ENCODE measurements at regions not wholly inside any gene's neighbourhood (a gene's known extent, or its start where the extent isn't known, plus 50 kb on each side); places are given as distances from the start of the nearest gene placed in this dataset.

DNA sequence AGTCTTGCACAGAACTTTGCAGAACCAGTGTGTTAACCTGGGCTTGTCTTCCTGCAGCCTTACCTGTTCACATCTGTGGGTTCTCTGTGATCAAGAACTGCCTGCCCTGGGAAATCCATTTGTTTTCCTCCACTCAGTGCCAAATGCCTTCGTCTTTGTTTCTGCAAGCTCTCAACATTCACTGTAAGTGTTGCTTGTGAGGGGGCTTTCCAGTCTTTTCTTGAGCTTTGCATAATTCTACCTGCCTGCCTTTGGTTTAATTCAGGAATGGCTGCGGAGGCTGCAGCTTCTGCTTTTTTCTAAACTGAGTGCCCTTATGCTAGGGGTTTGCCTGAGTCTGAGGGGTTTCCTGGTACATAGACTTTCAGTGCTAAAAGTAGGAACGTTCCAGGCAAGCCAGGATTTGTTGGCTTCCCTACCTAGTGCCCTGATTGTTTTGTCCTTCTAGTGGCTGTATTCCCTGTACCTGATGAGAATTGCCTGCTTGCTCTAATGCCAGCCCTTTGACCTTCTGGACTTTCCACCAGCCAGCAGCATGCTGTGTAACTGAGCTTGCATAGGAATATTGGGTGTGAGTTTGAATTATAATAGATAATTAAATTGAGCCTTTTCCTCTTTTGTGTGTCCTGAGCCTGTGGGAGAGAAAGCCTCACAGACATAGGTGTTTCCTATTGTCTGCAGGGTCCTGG lies 96.6 kb upstream of the CLSTN2 start:
- Histone ChIP-seq H3K4me1 (no peaks in the 10 kb centered on the region), H3K27ac (no peak overlapping the region), H3K9me3 (no peaks in the 10 kb centered on the region), H3K4me3 (no peak overlapping the region), H3K27me3 (no peaks in the 10 kb centered on the region), H3K36me3 (no peaks in the 10 kb centered on the region)
- no peak for DNase-seq (ENCODE audit: low spot score in 2 of 2)
- intact Hi-C loops (cut with DNase I) = no loop called here
- TF ChIP-seq, protein P1, sequence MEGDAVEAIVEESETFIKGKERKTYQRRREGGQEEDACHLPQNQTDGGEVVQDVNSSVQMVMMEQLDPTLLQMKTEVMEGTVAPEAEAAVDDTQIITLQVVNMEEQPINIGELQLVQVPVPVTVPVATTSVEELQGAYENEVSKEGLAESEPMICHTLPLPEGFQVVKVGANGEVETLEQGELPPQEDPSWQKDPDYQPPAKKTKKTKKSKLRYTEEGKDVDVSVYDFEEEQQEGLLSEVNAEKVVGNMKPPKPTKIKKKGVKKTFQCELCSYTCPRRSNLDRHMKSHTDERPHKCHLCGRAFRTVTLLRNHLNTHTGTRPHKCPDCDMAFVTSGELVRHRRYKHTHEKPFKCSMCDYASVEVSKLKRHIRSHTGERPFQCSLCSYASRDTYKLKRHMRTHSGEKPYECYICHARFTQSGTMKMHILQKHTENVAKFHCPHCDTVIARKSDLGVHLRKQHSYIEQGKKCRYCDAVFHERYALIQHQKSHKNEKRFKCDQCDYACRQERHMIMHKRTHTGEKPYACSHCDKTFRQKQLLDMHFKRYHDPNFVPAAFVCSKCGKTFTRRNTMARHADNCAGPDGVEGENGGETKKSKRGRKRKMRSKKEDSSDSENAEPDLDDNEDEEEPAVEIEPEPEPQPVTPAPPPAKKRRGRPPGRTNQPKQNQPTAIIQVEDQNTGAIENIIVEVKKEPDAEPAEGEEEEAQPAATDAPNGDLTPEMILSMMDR (IDR thresholded peaks at IDR 0.05) = no peak

DNA sequence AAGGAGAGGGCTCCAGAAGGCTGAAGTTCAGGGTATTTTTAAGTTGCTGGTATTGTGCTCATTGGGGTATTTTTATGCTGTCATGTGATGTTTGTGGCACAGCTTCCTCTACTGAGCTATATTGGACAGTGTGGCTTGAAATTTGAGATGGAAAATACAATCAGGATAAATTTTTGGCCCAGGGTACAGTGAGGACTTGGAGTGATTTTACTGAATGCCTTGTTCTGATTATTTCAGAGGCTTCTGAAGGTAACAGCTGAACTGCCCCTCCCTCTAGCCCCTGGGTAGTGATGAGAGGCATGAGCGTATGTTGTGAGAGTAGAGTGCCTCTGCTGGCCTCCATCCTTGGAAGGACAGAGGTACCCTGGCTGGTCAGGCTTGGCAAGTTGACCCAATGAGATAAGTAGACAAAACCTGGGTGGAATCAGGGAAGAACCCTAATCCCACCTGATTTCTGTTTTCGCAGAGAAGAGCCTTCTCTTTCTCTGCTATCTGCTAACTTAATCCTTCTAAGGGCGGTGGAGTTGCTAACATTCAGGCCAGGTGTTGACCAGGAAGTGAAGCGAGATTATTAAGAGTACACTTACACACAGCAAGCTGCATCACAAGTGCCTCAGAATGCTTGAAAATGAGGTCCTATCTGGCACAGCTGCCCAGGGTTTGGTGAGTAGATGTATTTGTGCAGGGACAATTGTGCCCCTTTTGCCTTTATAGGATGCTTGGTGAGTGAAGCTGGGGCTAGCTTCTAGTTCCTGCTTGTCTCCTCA lies 98.1 kb upstream of the CLSTN2 start:
- intact Hi-C loops (cut with DNase I) = no loop called here
- Histone ChIP-seq H3K4me1 (no peaks in the 10 kb centered on the region), H3K27ac (no peak overlapping the region), H3K27me3 (no peaks in the 10 kb centered on the region), H3K4me3 (no peak overlapping the region), H3K36me3 (no peaks in the 10 kb centered on the region), H3K9me3 (no peaks in the 10 kb centered on the region)
- TF ChIP-seq, protein P1 (IDR thresholded peaks at IDR 0.05) = no peak
- DNase-seq (ENCODE audit: low spot score in 2 of 2) = no peak

DNA sequence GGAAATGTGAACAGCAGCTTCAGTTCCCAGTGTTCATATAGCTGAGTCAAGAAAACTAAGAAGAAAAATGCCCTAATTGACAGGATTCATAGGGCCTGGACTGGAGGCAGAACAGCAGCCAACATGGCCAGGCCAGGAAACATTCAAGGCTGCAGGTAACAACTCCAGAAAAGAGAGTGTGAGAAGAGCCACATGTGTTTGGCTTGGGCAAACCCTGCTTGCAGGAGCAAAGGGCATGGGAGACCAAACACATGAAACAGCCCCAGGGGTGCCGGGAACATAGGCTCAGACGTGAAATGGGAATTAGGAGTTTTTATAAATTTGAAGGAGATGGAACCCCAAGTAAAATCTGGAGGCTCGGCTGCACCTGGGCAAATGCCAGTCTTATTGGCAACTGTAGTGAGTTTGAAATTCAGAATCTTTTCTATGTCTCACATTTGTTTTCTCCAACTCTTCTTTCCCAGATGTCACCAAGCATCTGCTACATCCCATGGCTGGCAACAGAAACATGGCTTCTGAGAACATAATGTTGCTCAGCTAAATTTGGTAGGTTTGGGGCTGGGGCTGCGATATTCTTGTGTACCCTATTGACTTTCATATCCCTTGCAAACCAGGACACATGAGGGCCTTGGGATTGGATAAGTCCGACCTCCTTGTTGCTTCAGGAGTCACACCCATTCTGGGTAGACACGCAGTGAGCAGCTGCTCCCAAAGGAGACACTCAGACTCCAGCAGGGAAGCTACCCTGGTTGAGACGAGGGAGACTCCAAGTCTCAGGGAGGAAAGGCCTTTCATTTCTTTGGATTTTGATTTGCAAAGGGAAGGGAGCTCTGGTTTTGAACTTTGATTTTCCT lies 98.9 kb upstream of the CLSTN2 start:
- Histone ChIP-seq H3K4me3 (no peak overlapping the region), H3K4me1 (no peaks in the 10 kb centered on the region), H3K27ac (no peak overlapping the region), H3K9me3 (no peaks in the 10 kb centered on the region), H3K27me3 (no peaks in the 10 kb centered on the region), H3K36me3 (no peaks in the 10 kb centered on the region)
- TF ChIP-seq, protein P1 (IDR thresholded peaks at IDR 0.05) = no peak
- intact Hi-C loops (cut with DNase I) = no loop called here
- DNase-seq (ENCODE audit: low spot score in 2 of 2) = no peak

DNA sequence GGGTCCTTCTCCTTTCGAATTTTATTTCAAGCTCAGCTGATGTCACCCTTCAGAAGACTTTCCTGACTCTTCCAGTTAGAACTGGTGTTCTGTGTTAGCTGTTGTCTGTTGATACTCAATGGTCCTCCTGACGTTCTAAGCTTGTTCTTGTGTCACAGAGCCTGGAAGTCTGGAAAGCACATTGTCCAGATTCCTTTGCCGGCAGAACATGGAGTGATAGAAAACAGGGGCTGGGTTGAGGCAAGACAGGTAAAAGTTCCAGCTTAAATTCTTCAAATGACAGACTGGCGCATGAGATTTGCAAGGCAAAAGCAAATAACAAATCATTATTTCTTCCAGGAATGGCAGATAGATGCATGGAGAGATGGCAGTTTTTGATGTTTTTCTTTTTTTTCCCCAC lies 102.0 kb upstream of the CLSTN2 start:
- no peak overlapping the region for H3K27ac ChIP-seq
- no peaks in the 10 kb centered on the region for H3K27me3 ChIP-seq
- H3K4me3 ChIP-seq = no peak overlapping the region
- intact Hi-C loops (cut with DNase I) = no loop called here
- no peak for DNase-seq (ENCODE audit: low spot score in 2 of 2)
- H3K36me3 ChIP-seq = no peaks in the 10 kb centered on the region
- H3K4me1 ChIP-seq = no peaks in the 10 kb centered on the region
- TF ChIP-seq, protein P1 (IDR thresholded peaks at IDR 0.05) = no peak
- H3K9me3 ChIP-seq = no peaks in the 10 kb centered on the region

DNA sequence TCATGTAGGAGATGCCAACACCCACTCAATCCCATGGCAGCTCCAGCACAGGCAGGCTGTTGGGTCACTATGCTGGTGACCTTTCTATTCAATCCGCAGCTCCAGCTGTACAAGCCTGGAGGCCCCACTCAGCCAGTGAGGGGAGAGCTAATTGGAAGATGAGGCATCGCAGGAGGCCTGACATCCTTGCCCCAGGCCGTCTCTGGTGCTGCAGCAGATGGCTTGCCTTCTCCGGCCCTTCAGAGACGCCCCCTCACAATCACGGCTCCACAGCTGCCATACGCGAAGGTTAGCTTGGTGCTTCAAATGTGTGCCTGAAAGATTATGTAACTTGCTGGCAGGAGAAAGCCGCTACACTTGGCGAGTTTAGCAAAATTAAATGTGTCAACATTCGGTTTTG lies 104.2 kb upstream of the CLSTN2 start:
- Histone ChIP-seq H3K4me1 (no peaks in the 10 kb centered on the region), H3K27me3 (no peaks in the 10 kb centered on the region), H3K36me3 (no peaks in the 10 kb centered on the region), H3K27ac (no peak overlapping the region), H3K4me3 (no peak overlapping the region), H3K9me3 (no peaks in the 10 kb centered on the region)
- DNase-seq (ENCODE audit: low spot score in 2 of 2) = no peak
- TF ChIP-seq, protein P1 (IDR thresholded peaks at IDR 0.05) = no peak
- intact Hi-C loops (cut with DNase I) = no loop called here
